ENCODE measurements at regions not wholly inside any gene's neighbourhood (a gene's known extent, or its start where the extent isn't known, plus 50 kb on each side); places are given as distances from the start of the nearest gene placed in this dataset.
"Not testable (repeated sequence)": the region's sequence is repeated elsewhere in the genome, so short reads cannot be mapped to it uniquely, and the experiment has no call there.

DNA sequence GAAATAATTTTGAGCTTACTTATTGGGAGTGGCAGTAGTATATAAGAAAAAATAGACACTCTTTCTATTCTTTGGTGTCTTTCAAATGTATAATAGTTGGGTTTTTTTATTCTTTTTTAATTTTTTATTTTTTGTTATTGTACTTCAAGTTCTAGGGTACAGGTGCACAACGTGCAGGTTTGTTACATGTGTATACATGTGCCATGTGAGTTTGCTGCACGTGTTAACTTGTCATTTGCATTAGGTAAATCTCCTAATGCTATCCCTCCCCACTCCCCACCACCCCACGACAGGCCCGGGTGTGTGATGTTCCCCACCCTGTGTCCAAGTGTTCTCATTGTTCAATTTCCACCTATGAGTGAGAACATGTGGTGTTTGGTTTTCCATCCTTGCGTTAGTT, 1552.4 kb upstream of the B3GALT2 start:
- not testable (repeated sequence) for DNase-seq

DNA sequence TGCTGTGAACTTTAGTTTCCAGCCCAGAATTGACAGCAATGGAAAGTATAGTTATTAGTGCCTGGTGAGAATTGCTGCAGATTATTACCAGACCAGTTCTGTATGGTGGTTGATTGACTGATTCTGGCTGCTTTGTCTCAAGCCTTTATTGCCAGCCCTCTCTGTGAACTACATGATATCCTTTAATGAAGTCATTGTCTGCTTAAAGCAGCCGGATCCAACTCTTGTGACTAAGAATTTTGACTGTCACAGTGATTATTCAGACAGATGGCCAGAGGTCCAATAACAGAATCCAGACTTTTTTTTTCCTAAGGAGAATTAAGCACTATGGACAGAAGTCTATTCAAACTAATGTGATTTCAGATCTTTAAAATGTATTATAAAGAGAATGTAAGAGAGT, 1548.6 kb upstream of the B3GALT2 start:
- DNase-seq, result no peak

DNA sequence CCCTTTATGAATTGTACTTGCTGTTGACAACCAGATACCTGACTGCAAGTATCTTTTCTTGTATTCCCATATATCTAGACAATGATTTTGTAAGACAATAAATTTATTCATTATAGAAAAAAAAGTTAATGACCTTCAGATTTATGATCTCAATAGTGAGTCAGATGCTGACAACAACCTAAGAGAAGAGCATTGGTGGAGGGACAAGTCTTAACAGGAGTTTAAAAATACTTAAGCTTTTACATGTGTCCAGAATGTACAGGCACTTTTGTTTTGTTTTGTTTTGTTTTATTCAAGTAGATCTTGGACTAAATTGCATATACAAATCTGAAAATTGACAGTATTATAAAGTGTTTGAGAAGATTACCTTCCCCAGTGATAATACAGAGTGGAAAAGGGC, 1544.6 kb upstream of the B3GALT2 start:
- DNase-seq, result no peak

DNA sequence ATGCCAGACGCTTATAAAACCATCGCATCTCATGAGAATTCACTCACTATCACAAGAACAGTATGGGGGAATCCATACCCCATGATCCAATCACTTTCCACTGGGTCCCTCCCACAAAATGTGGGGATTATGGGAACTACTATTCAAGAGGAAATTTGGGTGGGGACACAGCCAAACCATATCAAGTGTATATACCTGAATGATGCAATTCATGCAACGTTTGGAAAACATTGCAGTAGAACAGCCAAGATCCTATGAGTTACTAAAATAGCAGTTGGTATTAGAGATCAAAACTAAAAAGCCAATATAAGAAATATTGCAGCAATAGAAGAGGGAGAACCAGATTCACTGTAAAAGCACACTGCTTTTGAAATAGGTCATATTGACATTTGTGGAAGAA, 1543.9 kb upstream of the B3GALT2 start:
- DNase-seq, result no peak

DNA sequence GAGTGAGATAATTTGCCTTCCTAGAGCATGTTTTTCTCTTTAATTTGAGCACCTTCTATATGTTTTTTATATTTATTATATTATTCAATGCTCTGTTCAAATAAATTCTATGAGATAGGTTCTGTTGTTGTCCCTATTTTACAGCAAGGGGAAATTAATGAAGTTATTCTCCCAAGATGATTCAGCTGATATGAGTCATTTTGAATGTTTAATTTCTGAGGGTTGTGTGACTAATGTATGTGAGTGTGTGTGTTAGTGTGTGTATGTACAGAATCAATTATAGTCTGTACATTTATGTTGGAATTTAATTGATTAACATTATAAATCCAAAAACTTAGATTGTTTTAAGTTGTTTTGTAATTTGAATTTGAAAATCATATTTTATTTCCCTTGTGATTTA, 1536.7 kb upstream of the B3GALT2 start:
- no peak for DNase-seq

DNA sequence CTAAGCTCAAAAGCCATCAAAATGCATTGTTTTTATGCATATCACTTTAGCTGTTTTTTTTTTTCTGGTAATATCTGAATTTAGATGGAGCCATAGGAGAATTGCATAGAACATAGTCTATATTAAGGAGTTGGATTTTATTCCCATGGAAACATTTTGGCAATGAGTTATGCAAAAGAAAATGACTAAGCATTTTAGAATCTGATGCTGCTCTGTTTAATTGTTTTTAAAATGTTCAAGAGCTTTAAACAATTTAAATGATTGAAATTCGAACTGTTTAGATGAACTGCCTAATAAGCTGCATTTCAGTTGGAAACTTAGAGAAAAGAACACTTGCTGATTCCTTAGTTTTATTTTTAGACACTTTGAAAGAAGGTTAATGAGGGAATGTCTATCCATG, 1531.5 kb upstream of the B3GALT2 start:
- DNase-seq, result no peak

DNA sequence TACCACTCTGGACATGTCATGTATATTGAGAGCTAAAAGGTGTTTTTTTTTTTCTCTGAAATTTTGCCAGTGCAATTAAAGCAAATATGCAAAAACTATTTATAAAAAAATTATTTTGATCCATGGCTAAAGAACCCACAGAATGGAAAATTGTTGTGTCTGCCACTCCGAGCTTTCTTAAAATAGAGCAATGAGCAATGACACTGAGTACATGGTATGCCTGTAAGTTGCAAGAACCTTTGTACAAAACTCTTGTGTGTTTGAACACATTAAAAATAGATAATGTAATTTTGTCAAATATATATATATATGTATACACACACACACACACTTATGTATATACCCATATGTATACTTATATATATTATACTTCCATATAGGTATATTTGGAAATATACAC, 1530.9 kb upstream of the B3GALT2 start:
- DNase-seq, result no peak

DNA sequence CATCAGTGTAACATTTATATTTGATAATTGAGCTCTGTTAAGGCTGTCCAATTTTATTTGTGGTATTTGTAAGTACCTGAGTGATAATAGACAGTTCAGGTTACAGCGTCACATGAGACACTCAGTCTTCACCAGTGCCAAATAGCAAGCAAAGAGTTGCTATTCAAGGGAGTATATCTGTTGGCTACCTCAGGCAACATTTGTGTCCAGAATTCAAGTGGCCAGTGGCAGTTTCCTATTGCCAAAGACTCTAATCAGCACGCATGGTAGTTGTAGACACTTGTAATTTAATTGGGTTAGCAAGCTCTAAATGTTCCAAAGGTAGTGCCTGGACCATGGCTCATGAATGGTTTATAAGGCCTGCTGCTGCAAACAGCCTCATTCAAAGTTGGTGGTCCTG, 1524.3 kb upstream of the B3GALT2 start:
- DNase-seq, result no peak

DNA sequence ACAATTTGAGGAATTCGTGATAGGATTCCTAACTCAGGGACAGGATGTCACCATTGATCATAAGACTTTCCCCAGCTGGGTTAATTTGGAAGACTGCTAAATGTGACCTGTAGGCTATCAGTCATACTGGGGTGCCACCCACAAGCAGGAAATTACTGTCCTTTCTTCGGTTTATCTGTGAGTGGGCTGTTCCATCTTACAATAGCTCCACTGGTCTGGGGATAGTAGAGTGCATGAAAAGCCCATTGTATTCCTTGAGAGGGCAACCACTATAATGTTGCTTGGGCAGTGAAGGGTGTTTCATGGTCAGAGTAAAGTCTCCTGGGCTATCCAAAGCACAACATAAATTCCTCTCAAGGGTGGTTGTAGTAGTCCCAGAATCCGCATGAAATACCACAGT, 1523.0 kb upstream of the B3GALT2 start:
- no peak for DNase-seq

DNA sequence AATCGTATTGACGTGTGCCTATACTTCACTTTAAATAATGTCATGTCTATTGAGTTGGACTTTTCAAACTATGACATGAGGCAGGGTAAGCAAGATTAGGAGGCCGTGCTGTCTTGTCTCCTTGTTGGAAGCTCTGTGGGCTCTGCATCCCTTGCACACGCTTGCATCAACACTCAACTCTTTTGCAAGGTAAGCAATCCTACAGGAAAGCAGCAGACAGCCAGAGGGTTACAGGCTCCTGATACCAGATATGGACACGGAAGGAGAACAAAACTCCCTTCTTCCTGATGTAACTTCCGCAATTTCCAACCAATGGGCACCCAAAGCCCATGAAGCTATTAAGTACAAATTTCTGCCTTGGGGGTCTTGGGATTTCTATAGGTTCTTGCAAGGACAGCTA, 1520.7 kb upstream of the B3GALT2 start:
- no peak for DNase-seq

DNA sequence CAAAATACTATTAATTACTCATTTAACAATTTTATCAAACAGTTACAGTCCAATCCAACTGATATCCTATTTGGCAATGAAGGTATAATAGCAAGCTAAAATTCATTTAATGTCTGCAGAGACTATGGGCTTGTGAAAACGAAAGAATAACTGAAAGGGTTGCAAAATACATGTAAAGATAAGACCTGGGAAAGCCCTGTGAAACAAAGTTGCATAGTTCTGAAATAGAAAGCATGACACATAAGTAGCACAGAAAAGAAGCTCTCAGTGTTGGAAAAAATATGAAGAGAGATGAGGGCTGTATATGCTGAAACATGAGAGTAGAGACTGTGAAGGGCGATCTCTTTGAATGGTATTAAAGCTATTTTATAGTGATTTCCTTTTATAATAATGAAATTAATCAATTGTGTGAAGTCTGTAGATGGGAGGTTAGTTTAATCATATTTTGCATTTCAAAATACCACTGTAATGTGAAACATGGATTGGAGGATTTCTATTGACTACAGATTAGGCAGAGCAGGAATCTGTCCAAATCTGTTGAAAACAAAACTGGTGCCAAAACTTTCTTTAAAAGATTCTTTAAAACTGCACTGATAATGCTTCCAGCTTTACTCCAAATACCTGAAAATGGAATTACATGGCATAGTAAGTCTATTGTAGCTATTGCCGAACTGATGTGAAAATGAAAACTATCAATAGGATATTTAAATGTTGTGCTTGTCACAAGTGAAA, 1518.9 kb upstream of the B3GALT2 start:
- DNase-seq, result no peak

DNA sequence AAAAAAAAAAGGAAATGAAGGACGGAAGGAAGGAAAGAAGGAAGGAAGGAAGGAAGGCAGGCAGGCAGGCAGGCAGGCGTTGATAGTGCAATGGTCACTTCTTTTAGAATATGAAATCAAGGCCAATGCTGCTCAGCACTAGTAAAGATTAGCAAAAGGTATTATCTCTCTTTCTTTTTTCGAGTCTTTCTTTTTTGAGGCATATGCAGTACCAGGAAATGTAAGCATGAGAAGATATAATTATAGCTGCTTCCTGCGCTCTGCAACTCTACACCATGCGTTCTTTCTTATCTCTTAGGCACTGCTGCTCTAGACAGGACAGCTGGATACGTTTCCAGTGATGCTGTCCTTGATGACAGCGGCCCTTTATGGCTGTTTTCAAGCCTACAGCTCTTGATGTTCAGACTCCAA, 1512.5 kb upstream of the B3GALT2 start:
- DNase-seq, result no peak

DNA sequence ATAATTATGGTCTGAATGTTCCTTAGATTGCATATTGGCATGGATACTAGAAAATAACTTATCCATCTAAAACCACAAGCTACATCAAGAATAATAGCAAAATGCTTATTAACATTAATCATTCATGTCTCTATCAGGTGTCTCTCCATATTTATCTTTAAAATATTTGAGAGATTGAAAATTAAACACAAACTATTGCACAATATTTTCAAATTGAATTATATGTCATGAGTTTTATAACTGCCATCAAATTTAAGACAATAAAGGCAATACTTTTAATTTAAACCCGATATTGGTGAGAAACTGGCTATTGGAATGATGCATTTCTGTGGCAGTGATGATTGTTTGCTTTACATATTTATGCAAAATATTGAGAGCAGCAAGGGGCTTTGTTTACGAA, 1506.8 kb upstream of the B3GALT2 start:
- no peak for DNase-seq

DNA sequence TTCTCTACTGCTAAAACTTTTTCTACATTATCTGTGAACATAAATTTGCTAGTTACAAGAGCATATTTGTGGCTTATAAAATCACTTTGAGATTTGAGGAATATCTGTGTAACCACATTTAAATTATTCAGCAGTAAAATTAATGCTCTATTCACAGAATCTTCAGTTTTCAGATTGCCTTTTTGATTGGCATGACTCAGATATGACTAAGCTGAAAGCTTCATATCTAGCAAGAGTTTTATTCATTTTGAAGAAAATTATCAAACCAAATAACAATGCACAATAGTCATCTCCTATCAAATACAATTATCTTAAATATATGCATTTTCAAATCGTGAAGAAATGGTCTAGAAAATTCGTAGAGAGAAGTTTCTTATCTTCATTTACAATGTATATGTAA, 1498.2 kb upstream of the B3GALT2 start:
- no peak for DNase-seq

DNA sequence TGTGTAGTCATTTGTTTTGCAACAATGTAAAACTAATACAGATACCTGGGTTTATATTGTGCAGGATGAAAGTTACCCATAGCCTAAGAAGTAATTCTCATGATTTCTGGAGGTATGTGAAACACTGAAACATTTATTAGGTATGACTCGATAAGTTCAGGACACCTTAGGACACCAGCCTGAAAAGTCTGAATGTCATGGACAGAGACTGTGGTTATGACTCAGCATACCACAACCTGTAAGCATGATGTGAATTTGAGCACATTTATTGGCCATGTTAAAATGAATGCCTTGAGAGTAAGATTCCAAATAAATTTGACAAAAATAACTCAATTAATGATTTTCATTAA, 1471.7 kb upstream of the B3GALT2 start:
- no peak for DNase-seq

DNA sequence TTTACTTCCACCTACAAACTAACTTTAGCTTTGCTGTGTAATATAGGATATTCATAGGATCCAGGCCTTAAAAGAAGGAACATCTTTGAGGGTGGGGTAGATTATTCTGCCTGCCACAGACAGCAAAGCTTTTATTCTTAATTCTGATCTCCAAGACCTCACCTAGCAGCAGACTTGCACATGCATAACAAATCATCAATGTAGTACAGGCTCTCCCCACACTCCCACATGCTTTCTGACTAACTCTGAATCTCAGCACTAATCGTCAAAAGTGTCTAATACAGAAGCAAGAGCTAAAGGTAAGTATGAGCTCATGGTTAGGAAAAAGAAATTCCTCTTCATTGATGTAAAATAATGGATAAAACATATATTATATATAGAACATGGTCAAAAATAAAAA, 1468.5 kb upstream of the B3GALT2 start:
- DNase-seq, result no peak

DNA sequence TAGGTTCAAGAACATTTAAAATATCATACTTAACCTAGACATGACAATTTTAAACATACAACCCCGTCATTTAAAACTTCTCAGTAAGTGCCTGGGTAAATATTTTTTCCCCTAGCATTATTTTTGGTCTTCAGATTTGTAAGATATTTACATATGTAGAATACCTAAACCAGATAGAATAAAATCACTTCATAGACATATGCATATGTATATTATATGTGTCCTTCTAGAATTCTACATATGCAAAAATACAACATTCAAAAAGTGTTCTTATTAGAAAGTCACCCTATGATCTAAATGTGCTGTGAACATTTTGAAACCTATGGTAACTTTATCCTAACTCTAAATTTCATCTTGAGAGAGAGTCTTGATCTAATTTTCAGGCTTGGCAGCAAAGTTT, 1467.0 kb upstream of the B3GALT2 start:
- no peak for DNase-seq

DNA sequence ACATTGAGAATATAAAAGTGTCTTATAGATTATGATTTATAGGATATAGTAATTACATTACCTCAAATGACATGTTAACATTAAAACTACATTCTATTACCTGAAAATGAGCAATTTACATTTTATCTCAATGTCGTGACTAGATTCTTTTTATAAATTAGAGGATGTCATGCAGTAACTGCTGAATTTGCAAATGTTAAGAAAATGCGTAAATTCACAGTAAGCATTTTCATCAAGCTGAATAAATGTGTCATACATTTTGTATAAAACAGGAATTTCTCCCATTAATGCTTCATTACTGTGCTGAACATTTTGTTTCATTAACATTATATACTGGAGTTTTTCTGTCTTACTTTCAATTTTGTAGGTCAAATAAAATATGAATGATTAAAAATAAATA, 1460.7 kb upstream of the B3GALT2 start:
- no peak for DNase-seq

DNA sequence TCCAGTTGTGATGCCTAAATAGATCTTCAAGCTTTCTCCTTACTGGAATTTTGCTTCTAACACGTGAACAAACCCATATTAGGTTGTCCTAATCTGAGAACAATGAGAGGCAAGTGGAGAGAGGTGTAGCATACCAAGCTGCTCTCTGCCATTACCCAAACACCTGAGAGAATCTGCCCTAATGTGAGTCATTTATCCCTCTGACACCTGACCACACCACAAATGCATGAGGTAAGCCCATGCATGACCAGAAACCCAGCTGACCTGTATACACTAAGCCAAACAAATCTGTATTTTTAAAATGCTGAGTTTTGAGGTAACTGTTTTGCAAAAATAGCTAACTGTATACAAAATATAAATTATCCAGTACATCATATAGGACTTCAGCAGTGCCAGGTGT, 1458.1 kb upstream of the B3GALT2 start:
- no peak for DNase-seq

DNA sequence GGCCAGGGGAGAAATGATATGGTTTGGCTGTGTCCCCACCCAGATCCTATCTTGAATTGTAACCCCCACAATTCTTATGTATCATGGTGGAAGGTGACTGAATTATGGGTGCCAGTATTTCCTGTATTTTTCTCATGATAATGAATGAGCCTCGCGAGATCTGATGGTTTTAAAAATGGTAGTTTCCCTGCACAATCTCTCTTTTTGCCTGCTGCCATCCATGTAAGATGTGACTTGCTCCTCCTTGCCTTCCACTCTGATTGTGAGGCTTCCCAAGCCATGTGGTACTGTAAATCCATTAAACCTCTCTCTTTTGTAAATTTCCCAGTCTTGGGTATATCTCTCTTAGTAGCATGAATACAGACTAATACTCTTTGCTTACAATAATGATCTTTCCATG, 1453.9 kb upstream of the B3GALT2 start:
- DNase-seq, result no peak

DNA sequence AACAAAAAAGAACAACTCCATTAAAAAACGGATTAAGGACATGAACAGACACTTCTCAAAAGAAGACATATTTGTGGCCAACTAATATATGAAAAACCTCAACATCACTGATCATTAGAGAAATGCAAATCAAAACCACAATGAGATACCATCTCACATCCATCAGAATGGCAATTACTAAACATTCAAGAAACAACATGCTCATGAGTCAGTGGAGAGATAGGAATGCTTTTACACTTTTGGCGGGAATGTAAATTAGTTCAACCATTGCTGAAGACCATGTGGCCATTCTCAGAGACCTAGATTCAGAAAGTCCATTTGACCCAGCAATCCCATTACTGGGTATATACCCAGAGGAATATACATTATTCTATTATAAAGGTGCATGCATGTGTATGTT, 1442.6 kb upstream of the B3GALT2 start:
- DNase-seq, result no peak

DNA sequence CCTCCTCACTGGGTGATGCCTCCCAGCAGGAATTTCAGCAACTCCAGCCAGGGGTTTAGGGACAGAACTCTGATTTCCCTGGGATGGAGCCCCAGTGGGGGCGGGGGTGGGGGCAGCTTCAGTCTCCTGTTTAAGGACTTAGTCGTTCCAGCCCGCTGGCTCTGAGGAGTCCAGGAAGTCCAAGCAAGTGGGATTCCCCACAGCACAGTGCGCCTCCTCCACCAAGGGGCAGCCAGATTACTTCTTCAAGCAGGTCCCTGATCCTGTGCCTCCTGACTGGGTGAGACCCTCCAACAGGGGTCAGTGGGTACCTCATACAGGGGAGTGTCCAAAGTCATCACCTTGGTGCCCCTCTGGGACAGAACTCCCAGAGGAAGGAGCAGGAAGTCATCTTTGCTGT, 1438.4 kb upstream of the B3GALT2 start:
- DNase-seq, result no peak

DNA sequence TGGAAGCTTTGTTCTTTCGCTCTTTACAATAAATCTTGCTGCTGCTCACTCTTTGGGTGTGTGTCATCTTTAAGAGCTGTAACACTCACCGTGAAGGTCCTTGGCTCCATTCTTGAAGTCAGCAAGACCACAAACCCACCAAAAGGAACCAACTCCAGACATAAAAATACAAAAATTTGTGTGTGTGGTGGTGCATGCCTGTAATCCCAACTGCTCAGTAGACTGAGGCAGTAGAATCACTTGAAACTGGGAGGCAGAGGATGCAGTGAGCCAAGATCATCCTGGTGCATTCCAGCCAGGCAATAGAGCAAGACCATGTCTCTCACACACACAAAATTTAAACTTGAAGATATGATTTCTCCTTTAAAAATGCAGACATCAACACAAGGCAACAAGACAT, 1431.7 kb upstream of the B3GALT2 start:
- DNase-seq, result no peak

DNA sequence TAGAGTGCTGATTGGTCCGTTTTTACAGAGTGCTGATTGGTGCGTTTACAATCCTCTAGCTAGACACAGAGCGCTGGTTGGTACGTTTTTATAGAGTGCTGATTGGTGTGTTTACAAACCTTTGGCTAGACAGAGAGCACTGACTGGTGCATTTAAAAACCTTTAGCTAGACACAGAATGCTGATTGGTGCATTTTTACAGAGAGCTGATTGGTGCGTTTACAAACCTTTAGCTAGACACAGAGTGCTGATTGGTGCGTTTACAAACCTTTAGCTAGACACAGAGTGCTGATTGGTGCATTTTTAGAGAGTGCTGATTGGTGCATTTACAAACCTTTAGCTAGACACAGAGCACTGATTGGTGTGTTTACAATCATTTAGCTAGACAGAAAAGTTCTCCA, 1430.9 kb upstream of the B3GALT2 start:
- DNase-seq, result not testable (repeated sequence)

DNA sequence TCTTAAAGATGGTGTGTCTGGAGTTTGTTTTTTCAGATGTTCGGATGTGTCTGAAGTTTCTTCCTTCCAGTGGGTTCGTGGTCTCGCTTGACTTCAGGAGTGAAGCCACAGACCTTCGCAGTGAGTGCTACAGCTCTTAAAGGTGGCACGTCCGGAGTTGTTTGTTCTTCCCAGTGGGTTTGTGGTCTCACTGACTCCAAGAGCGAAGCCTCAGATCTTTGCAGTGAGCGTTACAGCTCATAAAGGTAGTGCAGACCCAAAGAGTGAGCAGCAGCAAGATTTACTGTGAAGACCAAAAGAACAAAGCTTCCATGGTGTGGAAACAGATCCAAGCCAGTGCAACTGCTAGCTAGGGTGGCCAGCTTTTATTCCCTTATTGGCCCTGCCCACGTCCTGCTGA, 1430.4 kb upstream of the B3GALT2 start:
- DNase-seq, result no peak

DNA sequence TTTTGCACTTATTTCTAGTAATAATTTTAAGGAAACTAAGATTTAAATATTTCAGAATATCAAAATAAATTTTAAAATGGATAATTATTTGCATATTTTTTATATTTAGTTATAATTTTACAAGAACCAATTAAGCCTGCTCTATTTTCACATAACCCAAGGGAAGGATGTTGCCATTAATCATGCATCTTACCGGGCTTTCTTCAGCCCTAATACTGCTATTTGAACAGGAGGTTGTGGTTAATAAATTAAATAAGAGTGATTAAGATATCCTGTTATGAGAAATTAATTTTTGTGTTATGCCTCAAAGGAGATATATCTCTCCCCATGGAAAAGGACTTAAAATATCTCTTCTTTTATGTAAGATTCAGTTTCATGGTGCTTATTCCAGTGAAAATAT, 1415.8 kb upstream of the B3GALT2 start:
- DNase-seq, result no peak

Measured in hematopoietic multipotent progenitor cell treated with erythropoietin and hydrocortisone succinate and interleukin-3 and kit ligand, for 6 days (in vitro differentiated cells).